Transverse colon (tissue), 4 donors: ENCODE measurements at regions not wholly inside any gene's neighbourhood (a gene's known extent, or its start where the extent isn't known, plus 50 kb on each side); places are given as distances from the start of the nearest gene placed in this dataset.
A peak's percentile ranks its signal among the peaks of the same experiment; 100 is the strongest.

ENCODE experiments used
- DNase-seq: peaks from one replicate; pipeline ENCODE4 v3.0.0-alpha.2; 2019
- H3K27ac ChIP-seq, 4 donors: fragments of 200-600 bp; sonication (generic); 2 replicates each; pipeline ENCODE4 v1.5.1; 2016 to 2018; ENCODE audit warnings: inconsistent platforms in 4 of 4
- H3K27me3 ChIP-seq: fragments of 200-600 bp; sonication (generic); 2 replicates; pipeline ENCODE4 v1.5.1; 2017; ENCODE audit warnings: inconsistent platforms
- H3K36me3 ChIP-seq, 4 donors: fragments of 200-600 bp; sonication (generic); 2 replicates each; pipeline ENCODE4 v1.5.1; 2017 to 2019; ENCODE audit warnings: inconsistent platforms in 4 of 4
- H3K4me1 ChIP-seq, 4 donors: fragments of 200-600 bp; sonication (generic); 2 replicates each; pipeline ENCODE4 v1.5.1; 2017 to 2020; ENCODE audit warnings: inconsistent platforms in 4 of 4
- H3K4me3 ChIP-seq, 4 donors: fragments of 200-600 bp; sonication (generic); 1 replicate in 1 of 4; 2 replicates in 3 of 4; pipeline versions ENCODE4 v1.5.1 to v1.6.1; 2017 to 2019; ENCODE audit warnings: inconsistent platforms in 4 of 4
- H3K9me3 ChIP-seq, 2 donors: fragments of 200-600 bp; sonication (generic); 2 replicates each; pipeline ENCODE4 v1.5.1; 2017 to 2019; ENCODE audit warnings: inconsistent platforms in 2 of 2
- EP300 ChIP-seq: sonication (generic); formaldehyde crosslinking; IDR thresholded peaks from one replicate; pipeline ENCODE4 v1.6.1; 2017; ENCODE audit warnings: antibody characterized with exemption, low read depth
- POLR2A ChIP-seq: fragments of 450-650 bp; IDR thresholded peaks from one replicate; pipeline ENCODE4 v1.6.1; 2016; ENCODE audit warnings: antibody characterized with exemption, mild to moderate bottlenecking, moderate library complexity
- POLR2AphosphoS5 ChIP-seq, 3 donors: sonication (generic); formaldehyde crosslinking; IDR thresholded peaks; one replicate each; pipeline ENCODE4 v1.6.1; 2016; ENCODE audit warnings: antibody characterized with exemption in 3 of 3
- WGBS, 2 donors: methylation state at CpG; one replicate each; pipeline ENCODE4 v1.1.5; 2018; ENCODE audit warnings: low coverage in 1 of 2; 5-methylcytosine and 5-hydroxymethylcytosine counted together
- in situ Hi-C, 4 donors: fragments of 200-750 bp; cut with MboI; loops; one replicate each; pipeline versions ENCODE4 v1.15.0 to v1.15.1; 2017; ENCODE audit warnings: low sequenced_read_pairs in 3 of 4, low pct_ligation_motif_present in 1 of 4, low pct_unique_long_range_greater_than_20kb in 1 of 4
- intact Hi-C: fragments of 100-400 bp; cut with DNase I; formaldehyde crosslinking; loops from one replicate; pipeline ENCODE4 v1.15.1; 2023; ENCODE audit warnings: low total_unique reads
- TF ChIP-seq, protein P1 (sequence below), 5 experiments: fragments of 200-600 bp in 3 of 5; fragments of 450-650 bp in 2 of 5; sonication (generic) in 3 of 5; IDR thresholded peaks; 1 replicate in 2 of 5; 2 replicates in 3 of 5; pipeline ENCODE4 v1.5.1; 2016 to 2017; ENCODE audit warnings: antibody characterized with exemption in 5 of 5, inconsistent platforms in 3 of 5, mild to moderate bottlenecking in 2 of 5, moderate library complexity in 1 of 5

DNA sequence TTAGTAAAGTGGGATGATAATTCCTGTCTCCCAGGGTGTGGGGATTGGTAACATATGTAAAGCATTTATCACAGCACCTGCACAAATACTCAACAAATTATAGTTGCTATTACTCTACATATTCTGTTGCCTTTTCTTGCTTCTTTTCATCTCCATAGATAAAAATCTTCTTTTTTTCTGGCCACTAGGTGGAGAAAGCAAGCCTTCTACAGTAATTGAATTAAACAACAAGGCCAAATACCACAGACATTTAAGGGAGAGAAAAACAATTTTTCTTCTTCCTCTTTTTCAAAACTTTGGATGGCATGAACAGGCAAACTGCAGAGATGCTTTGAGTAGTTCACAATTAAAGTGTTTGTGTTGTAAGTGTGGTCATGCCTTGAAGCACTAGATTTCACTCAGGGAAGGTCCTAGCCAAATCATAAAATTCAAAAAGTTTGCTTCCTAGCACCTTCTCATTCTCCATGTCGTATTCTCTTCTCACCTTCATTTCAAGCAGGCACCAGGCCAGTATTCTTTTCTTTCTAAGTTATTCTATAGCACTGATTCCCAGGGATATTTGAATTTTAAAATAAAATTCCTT lies 493.4 kb upstream of the TGFBR2 start:
- H3K27me3 ChIP-seq, result no peaks in the 10 kb centered on the region
- intact Hi-C loops, result loop anchor here (5.0 kb wide), 1 partner anchor 579 kb away; no protein-coding TSS in a partner anchor
- in situ Hi-C loops, result loop anchor here in 3 of 4 donors (10.0 kb wide), 2 partner anchors 82 to 582 kb away; no protein-coding TSS in a partner anchor
- no peak for DNase-seq
- H3K27ac ChIP-seq, result no peak overlapping the region
- WGBS, 2 donors, result 8 to 10% methylated on average over 1 of the region's 1 CpG
- TF ChIP-seq, protein P1, sequence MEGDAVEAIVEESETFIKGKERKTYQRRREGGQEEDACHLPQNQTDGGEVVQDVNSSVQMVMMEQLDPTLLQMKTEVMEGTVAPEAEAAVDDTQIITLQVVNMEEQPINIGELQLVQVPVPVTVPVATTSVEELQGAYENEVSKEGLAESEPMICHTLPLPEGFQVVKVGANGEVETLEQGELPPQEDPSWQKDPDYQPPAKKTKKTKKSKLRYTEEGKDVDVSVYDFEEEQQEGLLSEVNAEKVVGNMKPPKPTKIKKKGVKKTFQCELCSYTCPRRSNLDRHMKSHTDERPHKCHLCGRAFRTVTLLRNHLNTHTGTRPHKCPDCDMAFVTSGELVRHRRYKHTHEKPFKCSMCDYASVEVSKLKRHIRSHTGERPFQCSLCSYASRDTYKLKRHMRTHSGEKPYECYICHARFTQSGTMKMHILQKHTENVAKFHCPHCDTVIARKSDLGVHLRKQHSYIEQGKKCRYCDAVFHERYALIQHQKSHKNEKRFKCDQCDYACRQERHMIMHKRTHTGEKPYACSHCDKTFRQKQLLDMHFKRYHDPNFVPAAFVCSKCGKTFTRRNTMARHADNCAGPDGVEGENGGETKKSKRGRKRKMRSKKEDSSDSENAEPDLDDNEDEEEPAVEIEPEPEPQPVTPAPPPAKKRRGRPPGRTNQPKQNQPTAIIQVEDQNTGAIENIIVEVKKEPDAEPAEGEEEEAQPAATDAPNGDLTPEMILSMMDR (IDR thresholded peaks at IDR 0.05), result peak; percentile 58 to 76 (median 65)
- no peak for TF ChIP-seq POLR2AphosphoS5 (IDR thresholded peaks at IDR 0.05)
- H3K4me3 ChIP-seq, result no peak overlapping the region
- peaks cover 0 to 22% (median 9%) of the 10 kb centered on the region in 4 donors for H3K4me1 ChIP-seq
- no peaks in the 10 kb centered on the region for H3K36me3 ChIP-seq
- H3K9me3 ChIP-seq, result no peaks in the 10 kb centered on the region

DNA sequence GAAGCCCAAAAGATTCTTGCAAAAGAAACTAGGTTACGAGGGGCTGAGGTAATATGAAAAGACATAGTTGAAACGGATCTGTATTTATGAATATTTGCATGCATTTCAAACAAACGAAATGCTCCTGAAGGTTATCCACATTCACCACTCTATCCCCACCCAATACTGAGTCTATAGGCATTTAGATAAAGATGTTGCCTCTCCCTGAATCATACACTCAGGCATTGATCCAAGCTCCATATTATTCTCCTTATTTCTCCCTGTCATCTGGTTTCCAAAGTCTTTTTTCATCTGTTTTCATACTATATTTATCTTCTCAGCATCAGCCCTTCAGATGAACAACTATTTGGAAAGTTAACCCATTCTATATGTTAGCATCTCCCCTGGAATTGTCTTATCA lies 492.5 kb upstream of the TGFBR2 start:
- no peaks in the 10 kb centered on the region for H3K9me3 ChIP-seq
- H3K4me1 ChIP-seq, result peaks cover 0 to 22% (median 9%) of the 10 kb centered on the region in 4 donors
- H3K4me3 ChIP-seq, result no peak overlapping the region
- no peak overlapping the region for H3K27ac ChIP-seq
- no peak for DNase-seq
- H3K27me3 ChIP-seq, result no peaks in the 10 kb centered on the region
- in situ Hi-C loops, result loop anchor here in 3 of 4 donors (10.0 kb wide), 2 partner anchors 81 to 581 kb away; no protein-coding TSS in a partner anchor
- WGBS, 2 donors, result 55 to 60% methylated on average over 3 of the region's 3 CpGs
- no peak for TF ChIP-seq POLR2A
- TF ChIP-seq, protein P1 (IDR thresholded peaks at IDR 0.05), result no peak
- no peak for TF ChIP-seq EP300
- TF ChIP-seq POLR2AphosphoS5 (IDR thresholded peaks at IDR 0.05), result no peak
- no peaks in the 10 kb centered on the region for H3K36me3 ChIP-seq
- intact Hi-C loops, result loop anchor here (5.0 kb wide), 1 partner anchor 578 kb away; no protein-coding TSS in a partner anchor

DNA sequence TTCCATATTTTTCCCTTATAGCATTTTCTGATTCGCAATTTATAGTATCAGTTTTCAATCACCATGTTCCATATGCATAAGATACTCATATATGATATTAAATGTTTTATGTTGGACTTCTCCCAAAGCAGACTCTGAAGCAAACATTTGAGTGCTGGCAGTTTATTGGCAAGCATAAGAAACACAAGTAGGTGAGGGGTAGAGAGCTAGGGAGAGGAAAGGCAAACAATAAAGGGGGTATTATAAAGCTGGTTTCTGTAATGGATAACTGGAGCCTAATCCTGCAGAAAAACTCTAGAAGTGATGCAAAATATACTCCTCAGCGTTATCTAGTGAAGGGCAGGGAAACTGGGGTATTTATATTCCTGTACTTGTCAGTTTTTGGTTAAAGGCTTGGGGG lies 491.5 kb upstream of the TGFBR2 start:
- in situ Hi-C loops (loop anchor here in 3 of 4 donors (10.0 kb wide), 2 partner anchors 80 to 580 kb away; no protein-coding TSS in a partner anchor), intact Hi-C loops (loop anchor here (5.0 kb wide), 1 partner anchor 577 kb away; no protein-coding TSS in a partner anchor)
- no peak for DNase-seq
- no peak overlapping the region for H3K4me3 ChIP-seq
- 43 to 61% methylated on average over 2 of the region's 2 CpGs for WGBS, 2 donors
- TF ChIP-seq POLR2A (no peak), POLR2AphosphoS5 (IDR thresholded peaks at IDR 0.05) (no peak), EP300 (no peak)
- TF ChIP-seq, protein P1 (IDR thresholded peaks at IDR 0.05), result no peak
- no peaks in the 10 kb centered on the region for H3K36me3 ChIP-seq
- no peaks in the 10 kb centered on the region for H3K9me3 ChIP-seq
- H3K27ac ChIP-seq, result no peak overlapping the region
- H3K4me1 ChIP-seq, result peaks cover 0 to 22% (median 9%) of the 10 kb centered on the region in 4 donors
- no peaks in the 10 kb centered on the region for H3K27me3 ChIP-seq

DNA sequence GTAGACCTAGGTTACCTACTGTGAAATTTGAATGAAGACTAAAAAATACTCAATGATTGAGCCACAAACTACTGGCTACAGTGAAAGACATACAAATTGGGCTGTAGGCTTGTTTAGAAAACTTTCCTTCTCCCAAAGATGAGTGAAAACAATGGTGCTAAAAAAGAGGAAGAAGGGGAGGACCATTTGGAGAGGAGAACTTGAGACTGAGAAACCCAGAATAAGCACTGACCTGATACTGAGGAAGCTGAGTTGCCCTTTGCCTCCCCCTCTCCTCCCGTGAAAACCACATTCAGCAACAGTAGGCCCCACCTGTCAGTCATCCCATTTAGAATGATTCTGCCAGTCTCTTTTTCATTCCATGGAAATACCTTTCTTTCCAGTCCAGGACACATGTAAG lies 484.0 kb upstream of the TGFBR2 start:
- H3K4me3 ChIP-seq, result no peak overlapping the region
- DNase-seq, result no peak
- no peaks in the 10 kb centered on the region for H3K4me1 ChIP-seq
- intact Hi-C loops (no loop called here), in situ Hi-C loops (no loop called here)
- 52 to 67% methylated on average over 1 of the region's 1 CpG for WGBS, 2 donors
- no peak overlapping the region for H3K27ac ChIP-seq
- no peaks in the 10 kb centered on the region for H3K27me3 ChIP-seq
- H3K9me3 ChIP-seq, result no peaks in the 10 kb centered on the region
- TF ChIP-seq POLR2AphosphoS5 (IDR thresholded peaks at IDR 0.05), result no peak
- TF ChIP-seq EP300, result no peak
- TF ChIP-seq POLR2A, result no peak
- TF ChIP-seq, protein P1 (IDR thresholded peaks at IDR 0.05), result no peak
- no peaks in the 10 kb centered on the region for H3K36me3 ChIP-seq
